Glutamatergic neuron (in vitro differentiated cells): ENCODE measurements at regions not wholly inside any gene's neighbourhood (a gene's known extent, or its start where the extent isn't known, plus 50 kb on each side); places are given as distances from the start of the nearest gene placed in this dataset.

Experiments
- DNase-seq: peaks from one replicate; pipeline ENCODE4 v3.0.0; 2022
- H3K27ac Mint-ChIP-seq: one replicate; pipeline ENCODE4 v1.8.0; 2020; ENCODE audit warnings: mild to moderate bottlenecking, mixed read lengths, inconsistent platforms; ENCODE audit not compliant: unreplicated experiment
- H3K27me3 Mint-ChIP-seq: one replicate; pipeline ENCODE4 v1.8.0; 2020; ENCODE audit warnings: mild to moderate bottlenecking, moderate library complexity, mixed read lengths, inconsistent platforms; ENCODE audit not compliant: unreplicated experiment
- H3K36me3 Mint-ChIP-seq: one replicate; pipeline ENCODE4 v1.8.0; 2020; ENCODE audit warnings: mild to moderate bottlenecking, mixed read lengths, inconsistent platforms; ENCODE audit not compliant: unreplicated experiment
- H3K4me1 Mint-ChIP-seq: one replicate; pipeline ENCODE4 v1.8.0; 2020; ENCODE audit warnings: mild to moderate bottlenecking, low read depth, mixed read lengths, inconsistent platforms; ENCODE audit not compliant: unreplicated experiment
- H3K4me3 Mint-ChIP-seq: one replicate; pipeline ENCODE4 v1.8.0; 2020; ENCODE audit warnings: mild to moderate bottlenecking, mixed read lengths, inconsistent platforms; ENCODE audit not compliant: unreplicated experiment
- H3K9me3 Mint-ChIP-seq: one replicate; pipeline ENCODE4 v1.8.0; 2020; ENCODE audit warnings: mild to moderate bottlenecking, moderate library complexity, mixed read lengths, inconsistent platforms; ENCODE audit not compliant: unreplicated experiment
- TF ChIP-seq, protein P1 (sequence below): fragments of 200-600 bp; sonication (generic); IDR thresholded peaks from one replicate; pipeline ENCODE4 v1.5.0; 2021; ENCODE audit not compliant: partially characterized antibody, unreplicated experiment

DNA sequence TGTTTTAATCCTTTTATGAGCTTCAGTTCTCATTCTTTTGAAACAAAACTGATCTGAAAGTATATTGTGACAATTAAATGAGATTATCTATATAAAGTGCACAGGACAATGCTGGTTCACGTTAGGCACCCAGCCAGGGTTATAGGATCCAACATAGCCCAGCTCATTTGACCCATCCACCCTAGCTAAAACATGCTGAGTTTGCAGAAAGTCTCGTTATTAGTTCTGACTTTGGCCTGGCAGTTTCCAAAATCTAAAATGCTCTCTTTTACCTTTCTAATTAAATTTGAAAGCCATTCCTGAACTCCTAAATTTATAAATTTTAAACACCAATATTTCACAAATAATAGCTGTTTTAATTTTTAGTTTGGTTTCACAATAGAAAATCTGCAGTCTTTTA is 131.9 kb upstream of the PTPRD start:
- peaks cover 6% of the 10 kb centered on the region for H3K9me3 Mint-ChIP-seq

DNA sequence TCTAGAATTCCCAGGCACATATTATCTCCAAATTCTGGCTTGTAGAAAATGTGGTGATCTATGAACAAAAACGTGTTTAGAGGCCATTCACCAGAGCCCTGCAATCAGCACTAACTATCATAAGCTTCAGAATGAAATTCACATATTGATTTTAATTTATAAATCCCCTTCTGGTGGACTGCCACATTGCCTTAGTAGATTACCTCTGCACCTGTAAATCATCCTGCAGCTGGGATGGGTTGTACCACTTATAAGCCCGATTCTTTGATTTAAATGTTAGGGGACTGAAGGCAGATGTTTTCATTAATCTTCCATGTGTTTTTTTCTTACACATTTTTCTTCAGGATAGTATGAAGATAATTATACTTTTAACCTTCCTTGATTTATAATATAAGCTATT is 140.7 kb upstream of the PTPRD start:
- Mint-ChIP-seq H3K36me3 (peaks cover 5% of the 10 kb centered on the region), H3K27me3 (no peaks in the 10 kb centered on the region), H3K4me3 (no peak overlapping the region), H3K27ac (no peak overlapping the region), H3K4me1 (no peaks in the 10 kb centered on the region), H3K9me3 (peaks cover 2% of the 10 kb centered on the region)
- DNase-seq, result no peak
- TF ChIP-seq, protein P1, sequence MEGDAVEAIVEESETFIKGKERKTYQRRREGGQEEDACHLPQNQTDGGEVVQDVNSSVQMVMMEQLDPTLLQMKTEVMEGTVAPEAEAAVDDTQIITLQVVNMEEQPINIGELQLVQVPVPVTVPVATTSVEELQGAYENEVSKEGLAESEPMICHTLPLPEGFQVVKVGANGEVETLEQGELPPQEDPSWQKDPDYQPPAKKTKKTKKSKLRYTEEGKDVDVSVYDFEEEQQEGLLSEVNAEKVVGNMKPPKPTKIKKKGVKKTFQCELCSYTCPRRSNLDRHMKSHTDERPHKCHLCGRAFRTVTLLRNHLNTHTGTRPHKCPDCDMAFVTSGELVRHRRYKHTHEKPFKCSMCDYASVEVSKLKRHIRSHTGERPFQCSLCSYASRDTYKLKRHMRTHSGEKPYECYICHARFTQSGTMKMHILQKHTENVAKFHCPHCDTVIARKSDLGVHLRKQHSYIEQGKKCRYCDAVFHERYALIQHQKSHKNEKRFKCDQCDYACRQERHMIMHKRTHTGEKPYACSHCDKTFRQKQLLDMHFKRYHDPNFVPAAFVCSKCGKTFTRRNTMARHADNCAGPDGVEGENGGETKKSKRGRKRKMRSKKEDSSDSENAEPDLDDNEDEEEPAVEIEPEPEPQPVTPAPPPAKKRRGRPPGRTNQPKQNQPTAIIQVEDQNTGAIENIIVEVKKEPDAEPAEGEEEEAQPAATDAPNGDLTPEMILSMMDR, result no peak

More for the DNA sequence above, 131.9 kb upstream of the PTPRD start:
- no peaks in the 10 kb centered on the region for H3K36me3 Mint-ChIP-seq
- no peak for DNase-seq
- TF ChIP-seq, protein P1, result no peak
- no peak overlapping the region for H3K27ac Mint-ChIP-seq
- H3K4me1 Mint-ChIP-seq, result no peaks in the 10 kb centered on the region
- no peaks in the 10 kb centered on the region for H3K27me3 Mint-ChIP-seq
- H3K4me3 Mint-ChIP-seq, result no peak overlapping the region

DNA sequence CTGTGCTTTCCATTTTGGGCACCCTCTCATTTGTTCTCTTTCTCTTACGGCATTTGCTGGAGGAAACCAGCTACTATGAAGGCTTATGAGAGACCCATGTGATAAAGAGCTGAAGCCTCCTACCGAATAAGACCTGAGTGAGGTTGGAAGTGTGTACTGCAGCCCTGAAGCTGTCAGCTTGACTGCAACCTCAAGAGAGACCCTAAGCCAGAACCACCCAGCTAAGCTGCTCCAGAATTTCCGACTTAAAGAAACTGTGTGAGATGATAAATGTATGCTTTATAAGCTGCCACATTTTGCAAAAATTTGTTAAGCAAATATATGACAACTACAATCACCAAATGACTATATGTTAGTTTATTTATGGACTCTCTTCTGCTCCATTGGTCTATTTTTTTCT is 151.7 kb upstream of the PTPRD start:
- Mint-ChIP-seq H3K27ac (no peak overlapping the region), H3K27me3 (no peaks in the 10 kb centered on the region), H3K4me3 (no peak overlapping the region), H3K9me3 (no peaks in the 10 kb centered on the region), H3K4me1 (no peaks in the 10 kb centered on the region), H3K36me3 (no peaks in the 10 kb centered on the region)
- TF ChIP-seq, protein P1, result no peak
- no peak for DNase-seq

DNA sequence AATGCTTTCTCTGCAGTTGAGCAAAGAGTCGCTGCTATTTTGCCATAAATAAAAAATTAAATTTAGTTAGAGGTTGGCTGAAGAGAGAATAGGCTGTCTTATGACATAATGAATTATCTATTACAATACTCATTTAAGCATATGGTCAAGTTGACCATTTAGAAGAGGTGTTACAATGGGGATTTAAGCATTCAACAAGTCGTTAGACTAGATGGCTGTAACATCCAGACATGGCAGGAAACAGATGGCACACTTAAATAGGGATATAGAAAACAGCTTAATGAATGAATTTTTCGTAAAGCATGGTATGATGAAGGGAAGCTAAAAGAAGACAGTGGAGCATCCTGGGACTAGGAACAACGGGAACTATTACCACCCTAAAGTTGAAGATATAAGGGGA is 160.3 kb upstream of the PTPRD start:
- H3K9me3 Mint-ChIP-seq, result no peaks in the 10 kb centered on the region
- H3K36me3 Mint-ChIP-seq, result no peaks in the 10 kb centered on the region
- H3K27me3 Mint-ChIP-seq, result no peaks in the 10 kb centered on the region
- no peak for DNase-seq
- peaks cover 6% of the 10 kb centered on the region for H3K4me1 Mint-ChIP-seq
- H3K27ac Mint-ChIP-seq, result no peak overlapping the region
- TF ChIP-seq, protein P1, result no peak
- H3K4me3 Mint-ChIP-seq, result no peak overlapping the region

DNA sequence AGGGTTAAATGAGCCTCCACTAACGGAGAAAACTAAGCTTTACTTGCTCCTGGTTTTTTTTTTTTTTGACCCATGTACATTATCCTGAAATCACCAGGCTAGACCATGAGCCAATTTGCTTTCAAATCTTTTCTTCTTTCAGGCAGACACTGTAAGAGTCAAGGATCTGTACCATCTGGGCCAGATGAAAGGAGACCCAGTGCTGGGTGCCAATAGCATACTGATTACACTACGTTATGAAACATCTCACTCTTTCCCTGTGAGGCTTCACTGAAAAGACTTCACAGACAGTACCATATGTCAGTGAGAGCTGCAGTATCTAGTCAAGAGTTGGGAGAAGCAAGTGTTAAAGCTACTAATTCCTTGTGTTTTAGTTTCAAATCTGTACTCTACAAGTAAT is 161.2 kb upstream of the PTPRD start:
- DNase-seq, result no peak
- H3K27me3 Mint-ChIP-seq, result no peaks in the 10 kb centered on the region
- H3K4me1 Mint-ChIP-seq, result peaks cover 6% of the 10 kb centered on the region
- H3K36me3 Mint-ChIP-seq, result no peaks in the 10 kb centered on the region
- no peak overlapping the region for H3K27ac Mint-ChIP-seq
- H3K4me3 Mint-ChIP-seq, result no peak overlapping the region
- TF ChIP-seq, protein P1, result no peak
- no peaks in the 10 kb centered on the region for H3K9me3 Mint-ChIP-seq
